Karpas-422 (cell line): ENCODE measurements at regions not wholly inside any gene's neighbourhood (a gene's known extent, or its start where the extent isn't known, plus 50 kb on each side); places are given as distances from the start of the nearest gene placed in this dataset.

Experiments used
- DNase-seq: peaks from one replicate; pipeline ENCODE4 v3.0.0-alpha.2; 2015
- H2AFZ ChIP-seq: fragments of 200-600 bp; sonication (generic); 2 replicates; pipeline ENCODE4 v1.6.1; 2014; ENCODE audit warnings: antibody characterized with exemption, low read length, mixed read lengths
- H3K27ac ChIP-seq: fragments of 200-600 bp; sonication (generic); 2 replicates; pipeline ENCODE4 v1.5.1; 2014; ENCODE audit warnings: mild to moderate bottlenecking, low read length, moderate library complexity
- H3K27me3 ChIP-seq: fragments of 200-600 bp; sonication (generic); 2 replicates; pipeline ENCODE4 v1.6.1; 2014; ENCODE audit warnings: low read length, mixed read lengths
- H3K36me3 ChIP-seq: fragments of 200-600 bp; sonication (generic); 2 replicates; pipeline ENCODE4 v1.6.1; 2014; ENCODE audit warnings: low read length, mixed read lengths; ENCODE audit not compliant: insufficient read depth
- H3K4me1 ChIP-seq: fragments of 200-600 bp; sonication (generic); 2 replicates; pipeline ENCODE4 v1.6.1; 2014; ENCODE audit warnings: mild to moderate bottlenecking, low read length, mixed read lengths
- H3K4me2 ChIP-seq: fragments of 200-600 bp; sonication (generic); 2 replicates; pipeline ENCODE4 v1.6.1; 2014; ENCODE audit warnings: low read length, low read depth, mild to moderate bottlenecking; ENCODE audit not compliant: poor library complexity, severe bottlenecking
- H3K4me3 ChIP-seq: fragments of 200-600 bp; sonication (generic); 2 replicates; pipeline ENCODE4 v1.5.1; 2014; ENCODE audit warnings: mild to moderate bottlenecking, antibody characterized with exemption, low read length, mixed read lengths
- H3K79me2 ChIP-seq: fragments of 200-600 bp; sonication (generic); 2 replicates; pipeline ENCODE4 v1.6.1; 2014; ENCODE audit warnings: mild to moderate bottlenecking, low read length, mixed read lengths
- H3K9ac ChIP-seq: fragments of 200-600 bp; sonication (generic); 2 replicates; pipeline ENCODE4 v1.6.0; 2014; ENCODE audit warnings: low read length
- H3K9me2 ChIP-seq: fragments of 200-600 bp; sonication (generic), shearing (Covaris generic); replicated peaks from 2 replicates; pipeline ENCODE4 v1.6.0; 2014; ENCODE audit warnings: mild to moderate bottlenecking, low read length, moderate library complexity; ENCODE audit not compliant: insufficient read depth
- H3K9me3 ChIP-seq: fragments of 300-700, 200-600 bp; sonication (generic); 2 replicates; pipeline ENCODE4 v1.6.1; 2014; ENCODE audit warnings: low read length, mixed read lengths
- H4K20me1 ChIP-seq: fragments of 200-600 bp; sonication (generic); 2 replicates; pipeline ENCODE4 v1.6.1; 2014; ENCODE audit warnings: mild to moderate bottlenecking, antibody characterized with exemption, low read length, low read depth; ENCODE audit not compliant: insufficient read depth

DNA sequence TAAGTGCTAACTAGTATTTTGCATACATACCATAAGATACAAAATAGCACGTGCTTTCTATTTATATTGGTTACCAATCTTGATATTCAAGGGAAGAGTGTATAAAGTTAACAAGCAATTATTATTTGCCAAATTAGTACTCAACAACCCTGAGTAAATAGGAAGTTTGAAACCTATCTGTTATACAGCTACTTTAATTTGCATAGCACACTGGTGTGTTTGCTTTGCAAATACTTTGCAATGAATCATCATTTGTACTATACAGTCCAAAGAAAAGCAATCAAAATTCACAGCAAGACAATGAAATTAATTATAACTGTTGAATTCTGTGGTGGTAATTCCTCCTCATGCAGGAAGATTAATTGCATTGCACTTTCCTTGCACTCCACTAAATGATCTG is 469.1 kb downstream of the PRKD1 start:
- no peak overlapping the region for H2AFZ ChIP-seq
- no peaks in the 10 kb centered on the region for H3K36me3 ChIP-seq
- no peaks in the 10 kb centered on the region for H3K79me2 ChIP-seq
- no peak overlapping the region for H3K9ac ChIP-seq
- peaks cover 63% of the 10 kb centered on the region for H3K9me3 ChIP-seq
- H3K27me3 ChIP-seq: no peaks in the 10 kb centered on the region
- no peak for DNase-seq
- no peaks in the 10 kb centered on the region for H4K20me1 ChIP-seq
- H3K9me2 ChIP-seq: no peaks in the 10 kb centered on the region
- no peak overlapping the region for H3K4me3 ChIP-seq
- no peak overlapping the region for H3K27ac ChIP-seq
- H3K4me2 ChIP-seq: no peak overlapping the region
- H3K4me1 ChIP-seq: no peaks in the 10 kb centered on the region

DNA sequence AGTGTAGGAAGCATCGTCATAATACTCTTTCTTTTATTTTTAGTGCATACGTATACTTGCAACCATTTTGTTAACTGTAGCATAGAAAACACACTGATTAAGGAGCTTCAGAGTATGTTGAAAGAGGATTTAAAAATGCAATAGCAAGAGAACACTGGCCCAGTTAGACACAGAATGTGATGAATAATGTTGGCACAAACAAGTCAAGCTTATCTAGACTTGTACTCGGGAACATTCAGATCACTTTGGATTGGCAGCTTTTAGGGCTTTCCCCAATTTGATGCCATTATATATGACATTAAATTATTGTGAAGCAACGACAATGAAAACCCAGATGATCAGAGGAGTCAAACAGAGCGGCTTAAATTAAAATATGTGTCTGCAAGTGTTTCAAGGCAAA is 468.1 kb downstream of the PRKD1 start:
- DNase-seq: no peak
- no peak overlapping the region for H3K4me3 ChIP-seq
- no peaks in the 10 kb centered on the region for H3K36me3 ChIP-seq
- no peaks in the 10 kb centered on the region for H4K20me1 ChIP-seq
- H3K27ac ChIP-seq: no peak overlapping the region
- H3K9ac ChIP-seq: no peak overlapping the region
- H3K4me1 ChIP-seq: no peaks in the 10 kb centered on the region
- H3K4me2 ChIP-seq: no peak overlapping the region
- no peaks in the 10 kb centered on the region for H3K9me2 ChIP-seq
- H2AFZ ChIP-seq: no peak overlapping the region
- H3K79me2 ChIP-seq: no peaks in the 10 kb centered on the region
- peaks cover 55% of the 10 kb centered on the region for H3K9me3 ChIP-seq
- no peaks in the 10 kb centered on the region for H3K27me3 ChIP-seq

DNA sequence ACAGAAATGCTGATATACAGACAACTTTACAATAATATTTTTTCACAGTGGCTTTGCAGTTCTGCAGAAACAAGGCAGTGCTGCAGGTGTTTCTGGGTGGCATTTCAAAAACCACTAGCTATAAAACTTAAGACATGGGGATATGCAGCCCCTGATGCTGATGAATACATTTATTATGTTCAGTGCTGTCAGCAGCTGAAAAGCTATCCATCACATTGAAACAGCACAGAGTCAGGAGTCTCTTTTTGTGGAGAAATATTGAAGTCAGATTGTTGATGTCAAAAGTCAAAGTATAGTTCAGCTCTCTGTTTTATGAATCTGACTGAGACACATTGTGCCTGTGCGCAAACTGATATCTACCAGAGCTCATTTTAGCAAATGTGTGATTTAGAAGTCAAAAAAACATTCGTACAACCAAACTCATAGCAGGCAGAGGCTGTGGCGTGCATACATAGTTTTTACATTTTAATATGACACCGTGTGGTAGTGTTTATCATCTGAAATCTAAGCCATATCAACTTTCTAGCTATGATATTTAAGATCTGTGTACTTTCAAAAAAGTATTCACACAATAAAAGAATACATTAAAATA is 467.6 kb downstream of the PRKD1 start:
- Histone ChIP-seq H3K4me2 (no peak overlapping the region), H4K20me1 (no peaks in the 10 kb centered on the region), H3K9me2 (no peaks in the 10 kb centered on the region), H3K27me3 (no peaks in the 10 kb centered on the region), H3K9ac (no peak overlapping the region), H3K4me1 (no peaks in the 10 kb centered on the region), H3K36me3 (no peaks in the 10 kb centered on the region), H2AFZ (no peak overlapping the region), H3K27ac (no peak overlapping the region), H3K9me3 (peaks cover 55% of the 10 kb centered on the region), H3K4me3 (no peak overlapping the region), H3K79me2 (no peaks in the 10 kb centered on the region)
- DNase-seq: no peak

DNA sequence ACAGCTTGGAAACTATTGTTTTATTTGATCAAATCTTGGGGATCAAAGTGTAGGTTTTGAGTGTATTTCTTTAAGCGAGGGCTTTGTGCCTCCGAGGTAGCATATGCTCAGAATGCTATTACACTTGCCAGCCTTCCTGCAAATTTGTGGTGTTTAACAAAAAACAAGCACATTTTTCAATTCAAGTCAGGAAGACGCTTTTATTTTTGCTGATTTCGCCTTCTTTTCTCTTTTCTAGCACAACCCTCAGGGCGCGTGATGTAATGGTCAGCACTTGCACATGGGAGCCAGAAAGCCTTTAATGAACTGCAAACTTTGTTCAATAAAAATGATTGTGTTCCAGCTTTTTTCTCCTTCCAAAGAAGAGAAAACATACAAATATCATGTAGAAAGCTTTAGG is 466.5 kb downstream of the PRKD1 start:
- Histone ChIP-seq H3K9me2 (no peaks in the 10 kb centered on the region), H3K9me3 (peaks cover 62% of the 10 kb centered on the region), H2AFZ (no peak overlapping the region)

DNA sequence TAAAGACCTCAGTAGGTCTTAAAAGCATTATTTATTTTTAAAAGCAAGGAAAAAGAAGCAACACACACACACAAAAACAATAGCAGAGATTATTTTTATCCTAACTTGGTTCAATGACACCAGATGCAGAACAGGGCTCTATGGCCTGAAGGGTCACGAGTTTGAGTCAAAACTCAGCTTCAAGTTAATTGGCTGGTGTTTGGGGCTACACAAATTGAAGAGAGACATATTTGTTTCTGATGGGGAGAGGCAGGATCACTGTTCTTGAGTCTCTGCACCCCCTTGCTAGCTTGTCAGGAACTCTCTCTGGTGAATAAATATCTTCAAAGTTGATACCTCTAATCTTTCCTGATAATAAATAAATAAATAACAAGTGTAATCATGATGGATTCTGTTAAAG is 466.1 kb downstream of the PRKD1 start:
- H4K20me1 ChIP-seq: no peaks in the 10 kb centered on the region

More for the DNA sequence above, 466.5 kb downstream of the PRKD1 start:
- Histone ChIP-seq H3K4me1 (no peaks in the 10 kb centered on the region), H3K36me3 (no peaks in the 10 kb centered on the region), H4K20me1 (no peaks in the 10 kb centered on the region), H3K27ac (no peak overlapping the region), H3K4me2 (no peak overlapping the region), H3K79me2 (no peaks in the 10 kb centered on the region), H3K4me3 (no peak overlapping the region), H3K27me3 (no peaks in the 10 kb centered on the region), H3K9ac (no peak overlapping the region)
- no peak for DNase-seq

DNA sequence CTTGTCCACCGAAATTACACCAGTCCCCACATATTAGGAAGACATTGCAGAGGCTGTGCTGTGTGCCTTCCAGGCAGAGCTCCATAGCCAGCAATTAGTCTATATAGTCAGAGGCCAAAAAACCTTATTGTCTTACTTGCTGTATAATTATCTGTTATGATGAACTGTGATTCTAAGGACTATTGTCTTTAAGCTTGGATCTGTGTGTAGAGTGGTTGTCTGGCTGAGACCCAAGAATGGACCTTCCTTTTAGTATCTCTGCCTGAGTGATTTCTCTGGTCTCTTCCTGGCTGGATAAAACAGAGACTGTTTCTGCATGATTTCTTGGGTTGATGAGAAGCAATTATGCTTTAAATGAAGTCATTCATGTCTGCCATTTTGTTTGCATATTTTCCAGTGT is 465.3 kb downstream of the PRKD1 start:
- Histone ChIP-seq H3K9ac (no peak overlapping the region), H2AFZ (no peak overlapping the region), H3K4me2 (no peak overlapping the region), H3K9me3 (peaks cover 61% of the 10 kb centered on the region), H3K4me1 (no peaks in the 10 kb centered on the region), H3K79me2 (no peaks in the 10 kb centered on the region), H3K4me3 (no peak overlapping the region), H4K20me1 (no peaks in the 10 kb centered on the region), H3K27ac (no peak overlapping the region), H3K27me3 (no peaks in the 10 kb centered on the region), H3K36me3 (no peaks in the 10 kb centered on the region), H3K9me2 (no peaks in the 10 kb centered on the region)
- no peak for DNase-seq

More for the DNA sequence above, 466.1 kb downstream of the PRKD1 start:
- no peak for DNase-seq
- Histone ChIP-seq H3K9ac (no peak overlapping the region), H3K36me3 (no peaks in the 10 kb centered on the region), H3K27ac (no peak overlapping the region), H3K4me1 (no peaks in the 10 kb centered on the region), H3K79me2 (no peaks in the 10 kb centered on the region), H3K9me3 (peaks cover 62% of the 10 kb centered on the region), H3K27me3 (no peaks in the 10 kb centered on the region), H3K9me2 (no peaks in the 10 kb centered on the region), H3K4me3 (no peak overlapping the region), H2AFZ (no peak overlapping the region), H3K4me2 (no peak overlapping the region)

DNA sequence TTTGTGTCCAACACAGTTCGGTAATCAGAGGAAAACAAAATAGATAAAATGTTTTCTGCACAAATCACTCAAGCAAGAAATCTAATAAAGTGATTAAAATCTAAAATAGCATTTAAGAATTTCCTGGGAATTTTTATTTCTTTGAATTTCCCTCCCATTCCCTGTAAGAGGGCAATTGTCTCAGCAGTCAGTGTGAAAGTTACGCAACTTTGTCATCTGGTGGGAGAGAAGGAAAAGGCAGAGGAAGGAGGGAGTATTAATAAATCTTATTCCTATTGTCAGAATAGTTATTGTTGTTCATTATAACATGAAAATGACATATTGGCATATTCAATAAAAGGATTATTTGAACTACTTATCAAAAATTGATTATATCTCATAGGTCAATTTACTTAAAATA is 464.9 kb downstream of the PRKD1 start:
- H3K36me3 ChIP-seq: no peaks in the 10 kb centered on the region
- no peaks in the 10 kb centered on the region for H3K27me3 ChIP-seq
- DNase-seq: no peak
- no peaks in the 10 kb centered on the region for H3K9me2 ChIP-seq
- H3K4me3 ChIP-seq: no peak overlapping the region
- H3K27ac ChIP-seq: no peak overlapping the region
- H3K9me3 ChIP-seq: peaks cover 59% of the 10 kb centered on the region
- H3K9ac ChIP-seq: no peak overlapping the region
- no peaks in the 10 kb centered on the region for H3K79me2 ChIP-seq
- no peaks in the 10 kb centered on the region for H4K20me1 ChIP-seq
- H3K4me2 ChIP-seq: no peak overlapping the region
- no peak overlapping the region for H2AFZ ChIP-seq
- no peaks in the 10 kb centered on the region for H3K4me1 ChIP-seq

- H3K27me3 ChIP-seq: no peaks in the 10 kb centered on the region
- no peak overlapping the region for H3K4me3 ChIP-seq
- no peaks in the 10 kb centered on the region for H3K4me1 ChIP-seq
- no peaks in the 10 kb centered on the region for H4K20me1 ChIP-seq
- no peak overlapping the region for H3K9ac ChIP-seq
- H3K36me3 ChIP-seq: no peaks in the 10 kb centered on the region
- no peak overlapping the region for H3K4me2 ChIP-seq
- no peak overlapping the region for H2AFZ ChIP-seq
- H3K9me3 ChIP-seq: peaks cover 56% of the 10 kb centered on the region
- H3K27ac ChIP-seq: no peak overlapping the region
- H3K79me2 ChIP-seq: no peaks in the 10 kb centered on the region
- DNase-seq: no peak
- H3K9me2 ChIP-seq: no peaks in the 10 kb centered on the region
Observed at GRCh38 chr14:29463727-29464395, 463.8 kb downstream of the PRKD1 start.
